ENCODE measurements at regions not wholly inside any gene's neighbourhood (a gene's known extent, or its start where the extent isn't known, plus 50 kb on each side); places are given as distances from the start of the nearest gene placed in this dataset.

GRCh38 chr6:115442323-115442722 lies 618.4 kb downstream of the FRK start:
- TF ChIP-seq CTCF (IDR thresholded peaks at IDR 0.05) (no peak), POLR2A (IDR thresholded peaks at IDR 0.05) (no peak)
